GM12878 (cell line): ENCODE measurements at regions not wholly inside any gene's neighbourhood (a gene's known extent, or its start where the extent isn't known, plus 50 kb on each side); places are given as distances from the start of the nearest gene placed in this dataset.

Experiments
- ATAC-seq: fragments of 200-7000 bp; cut with Tn5 transposase; 3 replicates; pipeline ENCODE4 v1.9.1; 2020; ENCODE audit warnings: mild to moderate bottlenecking, moderate library complexity
- BruUV-seq: library from RNA; stranded (reverse); fragments of 400-500 nt; replicated peaks from 2 replicates; lab custom pipeline; 2021; lab: Mats Ljungman, UMichigan
- CTCF ChIA-PET: fragments of 300-600 bp; sonication (Branson Sonifier 250); formaldehyde crosslinking; extraction: SDS; loops from one replicate; lab custom pipeline; 2021; ENCODE audit warnings: inconsistent platforms; lab: Yijun Ruan, JAX
- POLR2A ChIA-PET: fragments of 350-600 bp; formaldehyde crosslinking; extraction: SDS; loops from one replicate; lab custom pipeline; 2021; ENCODE audit warnings: inconsistent platforms; lab: Charles Lee
- RAD21 ChIA-PET: fragments of 300-600 bp; sonication (Branson Sonifier 250); formaldehyde crosslinking; loops from one replicate; lab custom pipeline; 2023; ENCODE audit warnings: antibody characterized with exemption; ENCODE audit not compliant: unreplicated experiment; lab: Charles Lee
- SMC1A ChIA-PET: fragments of 300-600 bp; sonication (Branson Sonifier 250); formaldehyde crosslinking; loops from one replicate; lab custom pipeline; 2023; ENCODE audit not compliant: unreplicated experiment, uncharacterized antibody; lab: Charles Lee
- DNase-seq: peaks from one replicate; pipeline ENCODE4 v3.0.0-alpha.2; 2011; ENCODE audit warnings: low read depth, low spot score
- FAIRE-seq: peaks from 3 replicates; lab custom pipeline; 2011; peaks lifted over from hg19 to GRCh38; lab: Jason Lieb, UNC
- H2AFZ ChIP-seq: 2 replicates; pipeline ENCODE4 v1.6.0; 2011; ENCODE audit warnings: low read depth, low read length, control low read depth; ENCODE audit not compliant: control insufficient read depth
- H3K27ac ChIP-seq: 2 replicates; pipeline ENCODE4 v1.5.1; 2011; ENCODE audit warnings: control low read depth; ENCODE audit not compliant: control insufficient read depth, insufficient read depth
- H3K27me3 ChIP-seq, 2 experiments: replicated peaks in 1 of 2; 2 replicates each; pipeline versions ENCODE4 v1.6.0 to v1.6.1; 2011; ENCODE audit warnings: low read length in 1 of 2; ENCODE audit not compliant: control insufficient read depth in 2 of 2, insufficient read depth in 2 of 2
- H3K36me3 ChIP-seq, 2 experiments: 2 replicates each; pipeline ENCODE4 v1.5.1; 2011; ENCODE audit warnings: low read length in 1 of 2; ENCODE audit not compliant: control insufficient read depth in 2 of 2, insufficient read depth in 2 of 2
- H3K4me1 ChIP-seq: 2 replicates; pipeline ENCODE4 v1.6.1; 2011; ENCODE audit warnings: mild to moderate bottlenecking, low read length, moderate library complexity, mixed read lengths; ENCODE audit not compliant: control insufficient read depth, insufficient read depth
- H3K4me2 ChIP-seq: 2 replicates; pipeline ENCODE4 v1.6.0; 2011; ENCODE audit warnings: control low read depth; ENCODE audit not compliant: control insufficient read depth, insufficient read depth
- H3K4me3 ChIP-seq: fragments of 200-600 bp; sonication (generic); 2 replicates; pipeline ENCODE4 v1.5.1; 2016
- H3K79me2 ChIP-seq: 2 replicates; pipeline ENCODE4 v1.6.0; 2011; ENCODE audit warnings: low read length; ENCODE audit not compliant: control insufficient read depth, insufficient read depth
- H3K9ac ChIP-seq: 2 replicates; pipeline ENCODE4 v1.8.0; 2011; ENCODE audit warnings: low read length, control low read depth, mixed read lengths; ENCODE audit not compliant: control insufficient read depth, insufficient read depth
- H3K9me3 ChIP-seq: replicated peaks from 3 replicates; pipeline ENCODE4 v1.5.1; 2011; ENCODE audit warnings: mild to moderate bottlenecking, low read length; ENCODE audit not compliant: control insufficient read depth, insufficient read depth
- H4K20me1 ChIP-seq: 2 replicates; pipeline ENCODE4 v1.6.0; 2011; ENCODE audit not compliant: control insufficient read depth, insufficient read depth
- CBFB ChIP-seq: IDR thresholded peaks from 2 replicates; pipeline ENCODE4 v1.6.1; 2016; ENCODE audit warnings: antibody characterized with exemption, low read depth
- CREM ChIP-seq: IDR thresholded peaks from 2 replicates; pipeline ENCODE4 v1.6.1; 2014; ENCODE audit warnings: antibody characterized with exemption, low read depth
- CTCF ChIP-seq, 3 experiments: IDR thresholded peaks in 2 of 3; conservative IDR thresholded peaks in 1 of 3; 2 replicates each; pipeline ENCODE4 v1.5.1; 2011; ENCODE audit warnings: low read depth in 3 of 3, low read length in 3 of 3, mild to moderate bottlenecking in 3 of 3, control low read depth in 2 of 3, moderate library complexity in 2 of 3, inconsistent platforms in 1 of 3, mixed read lengths in 1 of 3; ENCODE audit not compliant: control insufficient read depth in 2 of 3, insufficient read depth in 1 of 3; ENCODE audit errors: extremely low read depth in 1 of 3
- HDAC6 ChIP-seq: fragments of 200-600 bp; sonication (generic); IDR thresholded peaks from one replicate; pipeline ENCODE4 v1.8.0; 2017; ENCODE audit warnings: antibody characterized with exemption; ENCODE audit not compliant: unreplicated experiment
- HDGF ChIP-seq: fragments of 450-650 bp; IDR thresholded peaks from 2 replicates; pipeline ENCODE4 v1.6.1; 2016; ENCODE audit warnings: antibody characterized with exemption
- IKZF1 ChIP-seq: fragments of 450-650 bp; conservative IDR thresholded peaks from 2 replicates; pipeline ENCODE4 v1.6.1; 2017; ENCODE audit warnings: antibody characterized with exemption, mild to moderate bottlenecking
- IKZF2 ChIP-seq, 2 experiments: fragments of 450-650 bp; IDR thresholded peaks; 2 replicates each; pipeline ENCODE4 v1.6.1; 2017; ENCODE audit warnings: mild to moderate bottlenecking in 2 of 2, moderate library complexity in 2 of 2
- MTA2 ChIP-seq: fragments of 450-650 bp; IDR thresholded peaks from 2 replicates; pipeline ENCODE4 v1.6.1; 2016; ENCODE audit warnings: low read depth, mild to moderate bottlenecking, moderate library complexity
- NFYA ChIP-seq: IDR thresholded peaks from 2 replicates; pipeline ENCODE4 v1.6.1; 2011; ENCODE audit warnings: low read depth, mild to moderate bottlenecking, low read length, improper control_type of control experiment, borderline replicate concordance
- NR2F1 ChIP-seq: fragments of 450-650 bp; conservative IDR thresholded peaks from 2 replicates; pipeline ENCODE4 v1.6.1; 2017; ENCODE audit warnings: mild to moderate bottlenecking
- NRF1 ChIP-seq: conservative IDR thresholded peaks from 2 replicates; pipeline ENCODE4 v1.6.1; 2011; ENCODE audit warnings: mild to moderate bottlenecking, low read depth, low read length, improper control_type of control experiment
- PML ChIP-seq: IDR thresholded peaks from 2 replicates; pipeline ENCODE4 v1.6.1; 2012; ENCODE audit warnings: low read length, inconsistent platforms
- RAD51 ChIP-seq: fragments of 450-650 bp; IDR thresholded peaks from 2 replicates; pipeline ENCODE4 v1.6.1; 2016; ENCODE audit warnings: moderate library complexity, mild to moderate bottlenecking, inconsistent platforms
- RELA ChIP-seq: fragments of 450-650 bp; IDR thresholded peaks from 2 replicates; pipeline ENCODE4 v1.8.0; 2014; ENCODE audit warnings: borderline replicate concordance; ENCODE audit not compliant: partially characterized antibody
- SMARCA5 ChIP-seq: fragments of 450-650 bp; IDR thresholded peaks from 2 replicates; pipeline ENCODE4 v1.6.1; 2017; ENCODE audit warnings: mild to moderate bottlenecking
- SRF ChIP-seq, 2 experiments: IDR thresholded peaks; 2 replicates each; pipeline ENCODE4 v1.6.1; 2011; ENCODE audit warnings: low read depth in 2 of 2, low read length in 2 of 2, mild to moderate bottlenecking in 1 of 2, moderate library complexity in 1 of 2
- TAF1 ChIP-seq: IDR thresholded peaks from 2 replicates; pipeline ENCODE4 v1.6.1; 2011; ENCODE audit warnings: mild to moderate bottlenecking, low read depth, low read length, borderline replicate concordance
- ZNF217 ChIP-seq: fragments of 450-650 bp; IDR thresholded peaks from 2 replicates; pipeline ENCODE4 v1.6.1; 2017; ENCODE audit warnings: antibody characterized with exemption, mild to moderate bottlenecking
- ZSCAN29 ChIP-seq: fragments of 450-650 bp; IDR thresholded peaks from 2 replicates; pipeline ENCODE4 v1.6.1; 2017; ENCODE audit warnings: mild to moderate bottlenecking, moderate library complexity
- WGBS: methylation state at CpG from one replicate; pipeline ENCODE4 v1.1.6; 2016; ENCODE audit warnings: low lambda C conversion rate; ENCODE audit not compliant: insufficient replicate concordance, insufficient coverage; ENCODE audit errors: missing lambda C conversion rate; 5-methylcytosine and 5-hydroxymethylcytosine counted together
- in situ Hi-C: fragments of 300-500 bp; cut with MboI; formaldehyde crosslinking; loops from 9 replicates; pipeline ENCODE4 v1.14.3; 2018; ENCODE audit warnings: mixed read lengths
- intact Hi-C: fragments of 100-400 bp; cut with micrococcal nuclease; formaldehyde crosslinking; loops from one replicate; pipeline ENCODE4 v1.14.2; 2022; ENCODE audit not compliant: unreplicated experiment
- TF ChIP-seq, protein P1 (sequence below): fragments of 450-650 bp; formaldehyde crosslinking; IDR thresholded peaks from 2 replicates; pipeline ENCODE4 v1.4.0; 2022; ENCODE audit warnings: mild to moderate bottlenecking, moderate library complexity

GRCh38 chr2:191612496-191612895 is 65.4 kb upstream of the NABP1 start:
- Histone ChIP-seq H3K36me3 (no peaks in the 10 kb centered on the region), H3K27me3 (no peaks in the 10 kb centered on the region), H3K4me3 (no peak overlapping the region), H3K9me3 (no peaks in the 10 kb centered on the region), H3K27ac (no peak overlapping the region), H4K20me1 (no peaks in the 10 kb centered on the region), H3K4me1 (peaks cover 15% of the 10 kb centered on the region), H2AFZ (no peak overlapping the region), H3K4me2 (no peak overlapping the region), H3K79me2 (no peaks in the 10 kb centered on the region), H3K9ac (no peak overlapping the region)
- no TSS peak for BruUV-seq
- no peak for DNase-seq
- ChIA-PET SMC1A (interaction anchor here (1.1 to 1.7 kb wide), 3 partner anchors 48 to 64 kb away, joined by 3 to 13 read pairs (median 5); partner anchors contain the start of gene NABP1), CTCF (interaction anchor here (1.1 kb wide), 1 partner anchor 54 kb away, joined by 3 read pairs; no protein-coding TSS in a partner anchor), RAD21 (interaction anchor here (0.9 to 1.7 kb wide), 2 partner anchors 14 to 63 kb away, joined by 4 to 7 read pairs; no protein-coding TSS in a partner anchor), POLR2A (no interaction called here)
- TF ChIP-seq, protein P1, sequence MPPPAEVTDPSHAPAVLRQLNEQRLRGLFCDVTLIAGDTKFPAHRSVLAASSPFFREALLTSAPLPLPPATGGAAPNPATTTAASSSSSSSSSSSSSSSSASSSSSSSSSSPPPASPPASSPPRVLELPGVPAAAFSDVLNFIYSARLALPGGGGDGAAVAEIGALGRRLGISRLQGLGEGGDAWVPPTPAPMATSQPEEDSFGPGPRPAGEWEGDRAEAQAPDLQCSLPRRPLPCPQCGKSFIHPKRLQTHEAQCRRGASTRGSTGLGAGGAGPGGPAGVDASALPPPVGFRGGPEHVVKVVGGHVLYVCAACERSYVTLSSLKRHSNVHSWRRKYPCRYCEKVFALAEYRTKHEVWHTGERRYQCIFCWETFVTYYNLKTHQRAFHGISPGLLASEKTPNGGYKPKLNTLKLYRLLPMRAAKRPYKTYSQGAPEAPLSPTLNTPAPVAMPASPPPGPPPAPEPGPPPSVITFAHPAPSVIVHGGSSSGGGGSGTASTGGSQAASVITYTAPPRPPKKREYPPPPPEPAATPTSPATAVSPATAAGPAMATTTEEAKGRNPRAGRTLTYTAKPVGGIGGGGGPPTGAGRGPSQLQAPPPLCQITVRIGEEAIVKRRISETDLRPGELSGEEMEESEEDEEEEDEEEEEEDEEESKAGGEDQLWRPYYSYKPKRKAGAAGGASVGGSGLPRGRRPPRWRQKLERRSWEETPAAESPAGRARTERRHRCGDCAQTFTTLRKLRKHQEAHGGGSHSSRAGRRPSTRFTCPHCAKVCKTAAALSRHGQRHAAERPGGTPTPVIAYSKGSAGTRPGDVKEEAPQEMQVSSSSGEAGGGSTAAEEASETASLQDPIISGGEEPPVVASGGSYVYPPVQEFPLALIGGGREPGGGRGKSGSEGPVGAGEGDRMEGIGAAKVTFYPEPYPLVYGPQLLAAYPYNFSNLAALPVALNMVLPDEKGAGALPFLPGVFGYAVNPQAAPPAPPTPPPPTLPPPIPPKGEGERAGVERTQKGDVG (CRISPR knock-in tag) = no peak
- TF ChIP-seq CBFB (no peak), SMARCA5 (no peak), ZSCAN29 (no peak), RELA (no peak), CTCF (IDR thresholded peaks at IDR 0.05 in 2 of 3, conservative IDR thresholded peaks at IDR 0.05 in 1 of 3; ENCODE audit: control insufficient read depth in 2 of 3, extremely low read depth in 1 of 3, insufficient read depth in 1 of 3, low read depth in 3 of 3, low read length in 3 of 3) (no peak), SRF (IDR thresholded peaks at IDR 0.05; ENCODE audit: low read depth in 2 of 2, low read length in 2 of 2) (no peak), NFYA (no peak), RAD51 (no peak), NR2F1 (no peak), IKZF1 (no peak), NRF1 (no peak), HDGF (no peak), TAF1 (no peak), CREM (no peak), IKZF2 (IDR thresholded peaks at IDR 0.05) (no peak), PML (no peak), ZNF217 (no peak), MTA2 (no peak), HDAC6 (no peak)
- in situ Hi-C loops = no loop called here
- no peak for ATAC-seq
- intact Hi-C loops = no loop called here
- FAIRE-seq = no peak
- 90% methylated on average over 1 of the region's 1 CpG for WGBS
